Kidney (tissue), 13 donors: ENCODE measurements at regions not wholly inside any gene's neighbourhood (a gene's known extent, or its start where the extent isn't known, plus 50 kb on each side); places are given as distances from the start of the nearest gene placed in this dataset.

ENCODE experiments used
- DNase-seq, 5 donors: peaks; one replicate each; pipeline ENCODE4 v3.0.0-alpha.2; 2013 to 2020
- FAIRE-seq: peaks from 2 replicates; lab custom pipeline; 2012; peaks lifted over from hg19 to GRCh38; lab: Jason Lieb, UNC
- H3K27ac ChIP-seq, 2 donors: one replicate each; pipeline ENCODE4 v1.7.0; 2013; ENCODE audit warnings: low read depth in 2 of 2, low read length in 2 of 2, inconsistent platforms in 1 of 2
- H3K27me3 ChIP-seq: one replicate; pipeline ENCODE4 v1.7.1; 2013; ENCODE audit warnings: low read length, inconsistent platforms; ENCODE audit not compliant: control insufficient read depth, insufficient read depth
- H3K36me3 ChIP-seq, 3 donors: one replicate each; pipeline versions ENCODE4 v1.7.0 to v1.7.1; 2013; ENCODE audit warnings: low read length in 3 of 3, control low read depth in 1 of 3, inconsistent platforms in 1 of 3; ENCODE audit not compliant: insufficient read depth in 3 of 3, control insufficient read depth in 2 of 3
- H3K4me1 ChIP-seq, 3 donors: one replicate each; pipeline versions ENCODE4 v1.7.0 to v1.7.1; 2013; ENCODE audit warnings: low read length in 3 of 3, inconsistent platforms in 1 of 3, low read depth in 1 of 3; ENCODE audit not compliant: control insufficient read depth in 2 of 3, insufficient read depth in 2 of 3
- H3K4me3 ChIP-seq, 3 donors: one replicate each; pipeline versions ENCODE4 v1.7.0 to v1.8.1; 2013; ENCODE audit warnings: low read length in 3 of 3, control low read depth in 1 of 3, inconsistent platforms in 1 of 3
- H3K9ac ChIP-seq, 3 donors: one replicate each; pipeline versions ENCODE4 v1.7.0 to v1.7.1; 2013; ENCODE audit warnings: low read length in 3 of 3, control low read depth in 1 of 3, inconsistent platforms in 1 of 3
- H3K9me3 ChIP-seq, 3 donors: one replicate each; pipeline versions ENCODE4 v1.7.0 to v1.7.1; 2013; ENCODE audit warnings: low read length in 3 of 3, control low read depth in 1 of 3, inconsistent platforms in 1 of 3; ENCODE audit not compliant: control insufficient read depth in 2 of 3, insufficient read depth in 1 of 3
- CTCF ChIP-seq: IDR thresholded peaks from 3 replicates; pipeline ENCODE4 v1.5.1; 2012; ENCODE audit warnings: mild to moderate bottlenecking, moderate library complexity, borderline replicate concordance; ENCODE audit not compliant: insufficient read depth; ENCODE audit errors: extremely low read depth
- intact Hi-C: fragments of 100-400 bp; cut with DNase I; formaldehyde crosslinking; loops from one replicate; pipeline ENCODE4 v1.11.1; 2022
- donor health status: control.
- donor health status: control.
- donor health status: control.
- donor health status: control.
- donor health status: control.
- donor health status: DM: yes; HTN: yes; CAD: no.
- donor health status: Normal renal cell carcinoma (clear cell type).

GRCh38 chr16:25637236-25637635 lies 54.5 kb upstream of the HS3ST4 start:
- Histone ChIP-seq H3K9me3 (no peaks in the 10 kb centered on the region), H3K27me3 (no peaks in the 10 kb centered on the region), H3K36me3 (no peaks in the 10 kb centered on the region), H3K27ac (no peak overlapping the region), H3K4me3 (no peak overlapping the region), H3K4me1 (no peaks in the 10 kb centered on the region), H3K9ac (no peak overlapping the region)
- no peak for FAIRE-seq
- intact Hi-C loops: no loop called here
- DNase-seq: no peak
- TF ChIP-seq CTCF: no peak

- Histone ChIP-seq H3K27ac (no peak overlapping the region), H3K4me1 (no peaks in the 10 kb centered on the region), H3K9ac (no peak overlapping the region), H3K27me3 (no peaks in the 10 kb centered on the region), H3K36me3 (no peaks in the 10 kb centered on the region), H3K9me3 (no peaks in the 10 kb centered on the region), H3K4me3 (no peak overlapping the region)
- TF ChIP-seq CTCF: no peak
- DNase-seq (no peak), FAIRE-seq (no peak)
- intact Hi-C loops: no loop called here
These were observed 55.1 kb upstream of the HS3ST4 start for GRCh38 chr16:25636662-25637061.

- Histone ChIP-seq H3K4me3 (no peak overlapping the region), H3K9ac (no peak overlapping the region), H3K27me3 (no peaks in the 10 kb centered on the region), H3K9me3 (no peaks in the 10 kb centered on the region), H3K4me1 (no peaks in the 10 kb centered on the region), H3K27ac (no peak overlapping the region), H3K36me3 (no peaks in the 10 kb centered on the region)
- FAIRE-seq (no peak), DNase-seq (no peak)
- TF ChIP-seq CTCF: no peak
- intact Hi-C loops: no loop called here
These were observed 56.3 kb upstream of the HS3ST4 start for GRCh38 chr16:25635454-25635853.

DNA sequence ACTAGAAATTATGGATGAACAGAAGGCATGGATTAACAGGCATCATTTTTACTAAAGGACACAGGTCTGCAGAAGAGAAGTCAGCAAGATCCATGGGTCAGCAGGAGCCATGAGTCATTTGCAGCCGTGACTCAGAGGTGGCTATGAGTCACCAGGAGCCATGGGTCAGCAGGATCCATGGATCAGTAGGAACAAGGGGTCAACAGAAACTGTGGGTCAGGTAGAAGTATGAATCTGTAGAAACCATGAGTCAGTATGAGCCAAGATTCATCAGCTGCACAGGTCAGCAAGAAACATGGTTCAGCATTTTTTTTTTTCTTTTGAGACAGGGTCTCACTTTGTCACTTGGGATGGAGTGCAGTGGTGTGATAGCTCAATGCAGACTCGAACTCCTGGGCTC lies 58.2 kb upstream of the HS3ST4 start:
- FAIRE-seq: no peak
- no peak for TF ChIP-seq CTCF
- Histone ChIP-seq H3K4me3 (no peak overlapping the region), H3K27ac (no peak overlapping the region), H3K27me3 (no peaks in the 10 kb centered on the region), H3K9me3 (no peaks in the 10 kb centered on the region), H3K9ac (no peak overlapping the region), H3K4me1 (no peaks in the 10 kb centered on the region), H3K36me3 (no peaks in the 10 kb centered on the region)
- DNase-seq: peak in 1 of 5 donors; percentile 62
- intact Hi-C loops: no loop called here
